Ammon's horn (tissue), 1 donor: ENCODE measurements at regions not wholly inside any gene's neighbourhood (a gene's known extent, or its start where the extent isn't known, plus 50 kb on each side); places are given as distances from the start of the nearest gene placed in this dataset.

Experiments used
- DNase-seq: peaks from one replicate; pipeline ENCODE4 v3.0.0-alpha.2; 2016; ENCODE audit warnings: low spot score

DNA sequence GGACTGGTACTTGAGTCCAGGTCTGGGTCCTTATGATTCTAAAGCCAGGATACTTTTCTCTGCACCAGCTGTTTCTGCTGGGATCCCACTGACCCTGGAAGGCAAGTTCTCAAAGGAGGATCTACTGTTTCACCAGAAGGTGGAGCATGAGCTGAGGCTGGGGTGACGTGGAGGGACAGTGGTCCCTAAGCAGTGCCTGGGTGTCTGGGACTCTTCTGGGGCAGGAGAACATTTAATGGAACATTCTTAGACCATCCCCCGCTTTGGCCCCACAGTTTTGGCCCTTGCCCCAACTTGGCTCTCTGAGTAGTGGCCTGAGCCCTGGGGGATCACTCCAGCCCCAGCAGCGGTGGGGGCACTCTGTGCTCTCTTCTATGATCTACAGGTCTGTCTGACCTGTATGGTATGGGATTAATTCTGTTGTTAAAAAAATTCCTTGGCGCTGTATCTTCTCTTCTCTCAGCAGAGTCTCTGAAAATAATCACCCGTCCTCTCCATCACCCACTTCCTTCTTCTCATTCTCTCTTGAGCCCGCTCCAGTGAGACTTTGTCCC lies 60.3 kb upstream of the CSF3R start:
- DNase-seq, result no peak

DNA sequence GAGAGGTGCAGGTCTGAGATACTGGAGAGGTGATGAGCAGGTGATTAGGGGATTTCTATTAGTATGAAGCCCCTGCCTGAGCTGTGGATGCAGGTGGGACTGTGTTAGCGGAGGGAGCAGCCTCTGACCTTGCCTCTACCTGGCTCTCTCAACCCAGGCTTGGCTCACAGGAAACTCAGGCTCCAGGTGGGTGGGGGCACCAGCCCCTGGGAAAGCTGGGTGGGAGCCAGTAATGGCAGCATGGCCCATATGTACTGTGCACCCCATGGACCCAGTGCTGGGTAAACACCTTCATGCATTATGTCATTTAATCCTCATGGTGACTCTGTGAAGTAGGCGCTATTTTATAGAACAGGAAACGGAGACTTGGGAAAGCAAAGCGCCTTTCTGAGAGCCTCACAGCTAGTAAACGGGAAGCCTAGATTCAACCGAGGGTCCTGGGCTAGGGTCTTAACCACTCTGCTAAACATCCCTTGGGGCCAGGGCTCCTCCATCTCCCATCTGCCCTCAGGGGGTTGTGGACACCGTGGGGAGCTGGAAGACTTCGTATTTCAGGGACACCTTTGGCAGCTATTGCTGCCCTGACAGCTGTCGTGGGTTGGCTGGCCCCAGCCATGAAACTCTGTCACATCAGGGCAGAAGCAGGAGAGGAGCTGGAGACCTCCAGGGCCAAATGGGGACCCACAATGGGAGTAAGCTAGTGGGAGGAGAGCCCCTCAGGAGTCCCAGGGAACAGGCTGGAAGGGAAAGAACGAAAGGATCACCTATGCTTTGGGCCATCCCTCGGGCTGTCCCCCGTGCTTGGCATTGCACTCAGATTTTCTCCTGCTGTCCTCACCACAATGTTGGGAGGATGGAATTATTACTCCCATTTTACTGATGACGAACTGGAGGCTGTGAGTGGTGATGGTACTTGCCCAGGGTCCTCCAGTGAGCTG lies 59.6 kb upstream of the CSF3R start:
- DNase-seq, result no peak

GRCh38 chr1:36540056-36540455 lies 57.3 kb upstream of the CSF3R start:
- no peak for DNase-seq

GRCh38 chr1:36539526-36539925 lies 56.8 kb upstream of the CSF3R start:
- DNase-seq, result no peak

DNA sequence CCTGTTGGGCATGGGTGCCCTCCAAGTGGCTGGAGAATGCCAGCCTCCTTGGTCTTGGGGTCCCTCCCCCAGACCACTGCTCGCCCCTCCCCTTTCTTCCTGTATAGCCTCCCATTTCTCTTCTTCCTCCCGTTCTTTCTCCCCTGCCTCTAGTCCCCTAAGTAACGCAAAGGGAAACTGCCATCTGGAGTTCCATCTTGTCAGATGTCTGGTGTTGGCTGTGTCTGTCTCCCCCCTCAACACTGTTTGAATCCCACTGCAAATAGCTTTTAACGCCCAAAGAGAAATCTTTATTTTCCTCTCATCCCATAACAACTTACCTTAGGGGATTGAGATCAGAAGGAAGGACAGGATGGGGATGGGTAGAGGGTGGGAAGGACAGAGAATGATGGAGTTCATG lies 55.3 kb upstream of the CSF3R start:
- no peak for DNase-seq

GRCh38 chr1:36537190-36537768 lies 54.6 kb upstream of the CSF3R start:
- DNase-seq, result no peak

- no peak for DNase-seq
Observed at GRCh38 chr1:36536727-36537126, 54.0 kb upstream of the CSF3R start.

DNA sequence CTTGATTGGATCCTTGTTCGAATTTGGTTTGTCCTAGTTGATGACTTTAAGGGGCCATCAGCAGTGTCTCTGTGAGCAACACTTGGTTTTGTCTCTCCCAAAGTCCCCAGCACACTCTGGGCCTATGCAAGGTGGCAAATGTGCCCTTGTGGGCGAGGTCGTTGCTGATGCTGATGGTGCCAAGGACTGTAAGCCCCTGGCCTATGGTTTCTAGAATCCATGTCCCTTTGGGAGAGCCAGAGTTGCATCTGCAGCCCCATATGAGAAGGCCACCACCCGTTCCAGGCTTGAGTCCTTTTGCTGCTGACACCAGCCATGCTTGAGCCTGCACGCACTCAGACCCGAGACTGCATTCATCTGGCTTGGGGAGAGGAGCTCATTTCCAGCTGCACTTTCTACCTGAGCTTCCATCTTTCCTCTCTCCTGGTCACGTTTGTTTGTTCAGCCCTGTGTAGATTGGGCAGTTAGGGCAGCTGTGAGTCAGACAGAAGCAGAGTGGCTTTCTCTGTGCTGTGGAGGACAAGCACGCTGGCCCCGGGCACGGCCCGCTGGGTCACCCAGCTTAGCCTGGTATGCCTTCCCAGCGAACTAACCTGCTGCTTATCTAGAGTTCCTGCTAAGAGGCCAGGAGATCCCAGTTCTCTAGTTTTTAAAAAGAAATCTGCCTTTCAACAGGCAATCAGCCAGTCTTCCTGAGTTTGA lies 52.1 kb upstream of the CSF3R start:
- no peak for DNase-seq

- no peak for DNase-seq
Observed at GRCh38 chr1:36533897-36534296, 51.2 kb upstream of the CSF3R start.

GRCh38 chr1:36532810-36533401 lies 50.2 kb upstream of the CSF3R start:
- DNase-seq, result no peak
